Fibroblast of the aortic adventitia (primary cell): ENCODE measurements at regions not wholly inside any gene's neighbourhood (a gene's known extent, or its start where the extent isn't known, plus 50 kb on each side); places are given as distances from the start of the nearest gene placed in this dataset.
"Not testable (repeated sequence)": the region's sequence is repeated elsewhere in the genome, so short reads cannot be mapped to it uniquely, and the experiment has no call there.

Source experiments
- DNase-seq: peaks from one replicate; pipeline ENCODE4 v3.0.0-alpha.2; 2010; ENCODE audit warnings: low read depth
- H3K4me3 ChIP-seq: 2 replicates; pipeline ENCODE4 v1.5.1; 2011; ENCODE audit warnings: low read depth, mild to moderate bottlenecking, control low read depth, low read length, moderate library complexity
- CTCF ChIP-seq: IDR thresholded peaks from 2 replicates; pipeline ENCODE4 v1.5.1; 2011; ENCODE audit warnings: mild to moderate bottlenecking, low read length, control low read depth, inconsistent platforms; ENCODE audit not compliant: insufficient read depth

- no peak for TF ChIP-seq CTCF
- DNase-seq: no peak
- no peak overlapping the region for H3K4me3 ChIP-seq
Observed at GRCh38 chr3:36077320-36077719, 303.0 kb upstream of the STAC start.

GRCh38 chr3:36082958-36083357 is 297.3 kb upstream of the STAC start:
- DNase-seq, H3K4me3 ChIP-seq: not testable (repeated sequence)

- no peak for DNase-seq
- TF ChIP-seq CTCF: no peak
- H3K4me3 ChIP-seq: no peak overlapping the region
Observed at GRCh38 chr3:36095238-36095637, 285.1 kb upstream of the STAC start.

- no peak for TF ChIP-seq CTCF
- no peak overlapping the region for H3K4me3 ChIP-seq
- no peak for DNase-seq
Observed at GRCh38 chr3:36097209-36097608, 283.1 kb upstream of the STAC start.

GRCh38 chr3:36114353-36114752 is 266.0 kb upstream of the STAC start:
- H3K4me3 ChIP-seq: no peak overlapping the region
- DNase-seq: no peak
- no peak for TF ChIP-seq CTCF

- TF ChIP-seq CTCF: peak; percentile 73
- peak; percentile 73 for DNase-seq
Observed at GRCh38 chr3:36124118-36124796, 256.0 kb upstream of the STAC start.

GRCh38 chr3:36132214-36132613 is 248.1 kb upstream of the STAC start:
- no peak overlapping the region for H3K4me3 ChIP-seq
- DNase-seq: no peak
- TF ChIP-seq CTCF: peak; percentile 19

More at GRCh38 chr3:36124118-36124796, 256.0 kb upstream of the STAC start:
- H3K4me3 ChIP-seq: no peak overlapping the region
